T-helper 17 cell (primary cell): ENCODE measurements at regions not wholly inside any gene's neighbourhood (a gene's known extent, or its start where the extent isn't known, plus 50 kb on each side); places are given as distances from the start of the nearest gene placed in this dataset.

Source experiments
- ATAC-seq: fragments of 150-1000 bp; cut with Tn5 transposase; 2 replicates; pipeline ENCODE4 v1.10.0; 2021; ENCODE audit warnings: mild to moderate bottlenecking, moderate library complexity
- DNase-seq, 3 donors: peaks; one replicate each; pipeline versions ENCODE4 v3.0.0 to v3.0.0-alpha.2; 2020 to 2021
- H3K9me3 ChIP-seq: one replicate; pipeline ENCODE4 v1.7.0; 2013; ENCODE audit warnings: low read length, mild to moderate bottlenecking; ENCODE audit not compliant: control insufficient read depth, poor library complexity, severe bottlenecking
- H3K27ac Mint-ChIP-seq: one replicate; pipeline ENCODE4 v1.8.0; 2022; ENCODE audit warnings: mild to moderate bottlenecking, moderate library complexity, mixed read lengths
- H3K27me3 Mint-ChIP-seq: one replicate; pipeline ENCODE4 v1.8.0; 2022; ENCODE audit warnings: mixed read lengths
- H3K36me3 Mint-ChIP-seq: one replicate; pipeline ENCODE4 v1.8.0; 2022; ENCODE audit warnings: low read depth, mixed read lengths
- H3K4me1 Mint-ChIP-seq: one replicate; pipeline ENCODE4 v1.8.0; 2022; ENCODE audit warnings: mild to moderate bottlenecking, mixed read lengths
- H3K4me3 Mint-ChIP-seq: one replicate; pipeline ENCODE4 v1.8.0; 2022; ENCODE audit warnings: mild to moderate bottlenecking, moderate library complexity, mixed read lengths

- Mint-ChIP-seq H3K27ac (no peak overlapping the region), H3K4me3 (no peak overlapping the region), H3K4me1 (no peaks in the 10 kb centered on the region), H3K27me3 (peaks cover 71% of the 10 kb centered on the region), H3K36me3 (peaks cover 1% of the 10 kb centered on the region)
- H3K9me3 ChIP-seq, result no peaks in the 10 kb centered on the region
- DNase-seq, result no peak
- no peak for ATAC-seq
Measured at GRCh38 chr11:34564406-34564805, 50.8 kb upstream of the ELF5 start.

DNA sequence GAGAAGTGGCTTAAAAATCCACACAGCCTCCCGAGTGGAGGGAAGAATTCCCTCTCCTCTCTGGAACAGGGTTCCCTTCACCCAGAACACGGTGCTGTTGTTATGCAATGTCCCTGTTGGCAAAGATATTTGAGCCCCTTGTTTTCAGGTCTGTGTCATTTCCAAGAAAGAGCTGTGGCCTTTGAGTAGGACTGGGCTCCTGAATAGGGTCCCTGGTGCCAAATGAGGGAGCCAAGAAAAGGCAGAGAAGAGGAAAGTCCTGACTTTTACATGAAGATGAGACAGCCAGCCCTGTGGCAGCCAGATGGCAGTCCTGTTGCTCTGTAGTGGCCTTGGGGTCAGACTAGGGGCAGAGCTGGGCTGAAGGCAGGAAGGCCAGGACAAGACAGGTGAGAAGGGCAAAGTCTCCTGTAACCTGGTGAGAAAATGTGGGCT, 51.2 kb upstream of the ELF5 start:
- ATAC-seq (no peak), DNase-seq (no peak)
- H3K4me1 Mint-ChIP-seq, result no peaks in the 10 kb centered on the region
- H3K9me3 ChIP-seq, result no peaks in the 10 kb centered on the region
- H3K4me3 Mint-ChIP-seq, result no peak overlapping the region
- H3K27ac Mint-ChIP-seq, result no peak overlapping the region
- H3K36me3 Mint-ChIP-seq, result no peaks in the 10 kb centered on the region
- peaks cover 72% of the 10 kb centered on the region for H3K27me3 Mint-ChIP-seq

DNA sequence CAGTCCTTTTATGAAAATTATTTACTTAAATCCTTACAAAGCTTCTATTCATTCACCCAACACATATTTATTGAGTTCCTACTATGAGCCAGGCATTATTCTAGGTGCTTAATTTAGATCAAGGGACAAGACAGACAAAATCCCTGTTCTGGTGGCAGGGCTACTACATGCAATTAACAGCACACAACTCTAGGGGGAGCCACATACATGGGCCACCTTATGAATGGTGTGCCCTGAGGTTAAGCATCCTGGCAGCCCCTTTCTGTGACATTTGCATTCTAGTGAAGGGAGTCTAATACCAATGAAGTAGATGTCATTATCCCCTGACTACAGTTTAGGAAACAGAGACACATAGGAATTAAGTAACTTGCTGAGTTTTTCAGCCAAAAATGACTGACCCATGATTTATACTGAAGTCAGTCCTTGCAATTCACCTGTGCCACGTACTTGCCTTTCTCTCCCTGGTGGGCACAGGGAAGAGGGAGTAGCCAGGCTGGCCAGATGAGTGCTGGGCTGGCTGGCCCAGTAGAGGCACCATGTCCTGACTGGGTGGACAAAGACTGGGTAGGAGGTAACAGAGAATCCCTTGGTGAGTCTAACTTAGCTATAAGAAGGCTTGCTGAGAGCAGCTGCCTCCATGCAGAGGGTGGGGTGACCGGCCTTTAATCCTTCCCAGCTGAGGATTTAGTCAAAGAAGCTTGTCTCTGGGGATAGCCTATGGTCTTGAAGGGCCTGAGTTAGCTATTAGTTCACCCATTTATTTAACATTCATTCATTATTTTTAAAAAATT, 52.0 kb upstream of the ELF5 start:
- H3K27ac Mint-ChIP-seq, result no peak overlapping the region
- ATAC-seq (no peak), DNase-seq (no peak)
- H3K4me3 Mint-ChIP-seq, result no peak overlapping the region
- H3K4me1 Mint-ChIP-seq, result no peaks in the 10 kb centered on the region
- no peaks in the 10 kb centered on the region for H3K36me3 Mint-ChIP-seq
- H3K9me3 ChIP-seq, result no peaks in the 10 kb centered on the region
- H3K27me3 Mint-ChIP-seq, result peaks cover 73% of the 10 kb centered on the region

DNA sequence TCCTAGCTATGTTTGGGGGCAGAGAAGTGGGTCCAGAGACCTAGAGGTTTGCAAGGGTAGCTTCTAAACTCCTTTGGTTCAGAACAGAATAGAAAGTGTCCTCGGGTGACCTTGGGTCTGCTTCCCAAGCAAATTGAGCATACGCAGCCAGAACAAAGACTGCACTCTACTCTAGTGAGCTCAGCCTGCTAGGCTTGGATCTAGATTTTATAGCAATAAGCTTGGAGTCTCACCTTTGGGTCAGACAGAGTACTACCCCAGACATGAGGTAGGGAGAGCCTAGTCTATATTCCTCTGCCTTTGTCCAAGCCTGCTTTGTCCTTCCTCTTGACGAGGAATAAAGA, 52.6 kb upstream of the ELF5 start:
- Mint-ChIP-seq H3K36me3 (no peaks in the 10 kb centered on the region), H3K27me3 (peaks cover 73% of the 10 kb centered on the region), H3K4me1 (no peaks in the 10 kb centered on the region), H3K27ac (no peak overlapping the region), H3K4me3 (no peak overlapping the region)
- H3K9me3 ChIP-seq, result no peaks in the 10 kb centered on the region
- DNase-seq, result no peak
- no peak for ATAC-seq

GRCh38 chr11:34566736-34567135, 53.1 kb upstream of the ELF5 start:
- Mint-ChIP-seq H3K36me3 (no peaks in the 10 kb centered on the region), H3K27ac (no peak overlapping the region), H3K27me3 (peaks cover 74% of the 10 kb centered on the region), H3K4me3 (no peak overlapping the region), H3K4me1 (no peaks in the 10 kb centered on the region)
- no peak for ATAC-seq
- no peak for DNase-seq
- H3K9me3 ChIP-seq, result no peaks in the 10 kb centered on the region

DNA sequence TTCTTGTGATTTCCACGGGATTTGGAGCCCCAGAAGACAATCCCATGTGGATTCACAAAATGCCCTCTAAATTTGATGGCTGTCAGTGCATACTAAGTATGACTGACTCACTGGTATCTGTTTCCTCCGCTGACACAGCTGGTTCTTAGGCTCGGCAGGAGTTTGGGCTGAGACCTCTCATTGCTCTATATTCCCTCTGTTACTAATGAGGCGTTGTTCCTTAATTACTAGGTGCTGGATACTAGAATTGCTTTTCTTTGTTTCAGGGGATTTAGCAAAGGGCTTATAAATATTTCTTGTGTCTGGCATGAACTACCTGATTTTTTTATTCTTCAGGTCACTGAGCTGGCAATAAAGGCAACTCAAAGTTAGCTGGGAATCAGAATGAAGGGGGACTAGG, 53.2 kb upstream of the EHF start:
- no peak for ATAC-seq
- no peak for DNase-seq
- Mint-ChIP-seq H3K36me3 (no peaks in the 10 kb centered on the region), H3K27ac (no peak overlapping the region), H3K4me1 (no peaks in the 10 kb centered on the region), H3K27me3 (peaks cover 70% of the 10 kb centered on the region), H3K4me3 (no peak overlapping the region)
- no peaks in the 10 kb centered on the region for H3K9me3 ChIP-seq

- H3K4me1 Mint-ChIP-seq, result no peaks in the 10 kb centered on the region
- H3K27me3 Mint-ChIP-seq, result peaks cover 72% of the 10 kb centered on the region
- H3K27ac Mint-ChIP-seq, result no peak overlapping the region
- H3K4me3 Mint-ChIP-seq, result no peak overlapping the region
- ATAC-seq (no peak), DNase-seq (no peak)
- no peaks in the 10 kb centered on the region for H3K36me3 Mint-ChIP-seq
- no peaks in the 10 kb centered on the region for H3K9me3 ChIP-seq
Measured at GRCh38 chr11:34570584-34570983, 50.3 kb upstream of the EHF start.
